ENCODE measurements at regions not wholly inside any gene's neighbourhood (a gene's known extent, or its start where the extent isn't known, plus 50 kb on each side); places are given as distances from the start of the nearest gene placed in this dataset.

DNA sequence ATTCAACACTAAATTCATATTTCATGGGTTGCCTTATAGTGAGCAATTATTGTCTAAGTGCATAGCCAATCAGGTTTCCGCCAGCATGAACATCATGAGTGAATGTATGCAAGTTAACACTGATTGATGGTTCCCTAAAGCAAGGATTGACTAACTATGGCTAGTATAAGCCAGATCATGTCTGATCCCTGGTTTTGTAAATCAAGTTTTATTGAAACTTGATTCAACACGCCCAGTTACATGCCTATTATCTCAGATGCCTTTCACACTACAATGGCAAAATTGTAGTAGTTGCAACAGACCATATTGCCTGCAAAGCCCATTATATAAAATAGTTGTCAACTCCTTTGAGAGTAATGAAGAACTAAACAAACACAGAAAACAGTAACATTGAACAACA lies 1127.4 kb downstream of the NCAM2 start:
- Histone ChIP-seq H3K27me3 (ENCODE audit: insufficient read depth, low read length) (no peaks in the 10 kb centered on the region), H3K36me3 (ENCODE audit: control insufficient read depth in 1 of 2, insufficient read depth in 2 of 2, low read length in 2 of 2) (no peaks in the 10 kb centered on the region), H3K4me3 (replicated peaks in 1 of 2; ENCODE audit: low read depth in 1 of 2, low read length in 2 of 2) (no peak overlapping the region), H3K9me2 (ENCODE audit: insufficient read depth) (no peaks in the 10 kb centered on the region), H2AFZ (ENCODE audit: low read depth, low read length, poor library complexity, severe bottlenecking) (no peak overlapping the region), H3K4me2 (ENCODE audit: low read length) (no peak overlapping the region), H3K27ac (ENCODE audit: low read depth, low read length) (no peak overlapping the region), H3K4me1 (ENCODE audit: control insufficient read depth in 1 of 2, insufficient read depth in 2 of 2, low read length in 2 of 2) (no peaks in the 10 kb centered on the region), H3K79me2 (ENCODE audit: insufficient read depth, low read length) (no peaks in the 10 kb centered on the region), H3K9ac (ENCODE audit: low read length) (no peak overlapping the region), H4K20me1 (ENCODE audit: insufficient read depth) (no peaks in the 10 kb centered on the region), H3K9me3 (ENCODE audit: control insufficient read depth in 1 of 2, insufficient read depth in 1 of 2, low read depth in 1 of 2, low read length in 2 of 2) (peaks cover 18 to 24% of the 10 kb centered on the region in 2 experiments; a peak in 3 of 4 replicates)
- no TSS peak for BruUV-seq (replicated peaks)
- intact Hi-C loops (cut with micrococcal nuclease) = no loop called here
- DNase-seq (ENCODE audit: low read depth, low spot score) (no peak), ATAC-seq (no peak)
- ChIA-PET CTCF (no interaction called here), POLR2A (no interaction called here), RAD21 (ENCODE audit: low non-redundant PET in 1 of 2, low total read pairs in 2 of 2, uncharacterized antibody in 2 of 2, unreplicated experiment in 2 of 2) (no interaction called here)
- TF ChIP-seq, protein P1, sequence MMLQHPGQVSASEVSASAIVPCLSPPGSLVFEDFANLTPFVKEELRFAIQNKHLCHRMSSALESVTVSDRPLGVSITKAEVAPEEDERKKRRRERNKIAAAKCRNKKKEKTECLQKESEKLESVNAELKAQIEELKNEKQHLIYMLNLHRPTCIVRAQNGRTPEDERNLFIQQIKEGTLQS (IDR thresholded peaks at IDR 0.05) = no peak
- TF ChIP-seq JUND (IDR thresholded peaks at IDR 0.05) (no peak), SIN3A (IDR thresholded peaks at IDR 0.05; ENCODE audit: low read depth) (no peak), ELF1 (IDR thresholded peaks at IDR 0.05; ENCODE audit: borderline replicate concordance, low read depth) (no peak), SP1 (IDR thresholded peaks at IDR 0.05; ENCODE audit: low read depth) (no peak), SRF (IDR thresholded peaks at IDR 0.05; ENCODE audit: low read depth) (no peak), POLR2A (IDR thresholded peaks at IDR 0.05; ENCODE audit: borderline replicate concordance, extremely low read depth, insufficient read depth, insufficient read length) (no peak), EGR1 (IDR thresholded peaks at IDR 0.05; ENCODE audit: low read depth) (no peak), CEBPB (IDR thresholded peaks at IDR 0.05; ENCODE audit: low read depth) (no peak), EZH2 (IDR thresholded peaks at IDR 0.05) (no peak), CBX3 (IDR thresholded peaks at IDR 0.05; ENCODE audit: low read depth) (no peak), YY1 (IDR thresholded peaks at IDR 0.05; ENCODE audit: extremely low read depth, insufficient replicate concordance, low read depth, low read length) (no peak), ZNF274 (IDR thresholded peaks at IDR 0.05; ENCODE audit: low read depth, low read length) (no peak), TCF7L2 (IDR thresholded peaks at IDR 0.05; ENCODE audit: borderline replicate concordance, extremely low read depth, insufficient read depth, insufficient read length) (no peak)
- TF ChIP-seq, protein P2, sequence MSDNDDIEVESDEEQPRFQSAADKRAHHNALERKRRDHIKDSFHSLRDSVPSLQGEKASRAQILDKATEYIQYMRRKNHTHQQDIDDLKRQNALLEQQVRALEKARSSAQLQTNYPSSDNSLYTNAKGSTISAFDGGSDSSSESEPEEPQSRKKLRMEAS (IDR thresholded peaks at IDR 0.05) = no peak
- TF ChIP-seq, protein P3, sequence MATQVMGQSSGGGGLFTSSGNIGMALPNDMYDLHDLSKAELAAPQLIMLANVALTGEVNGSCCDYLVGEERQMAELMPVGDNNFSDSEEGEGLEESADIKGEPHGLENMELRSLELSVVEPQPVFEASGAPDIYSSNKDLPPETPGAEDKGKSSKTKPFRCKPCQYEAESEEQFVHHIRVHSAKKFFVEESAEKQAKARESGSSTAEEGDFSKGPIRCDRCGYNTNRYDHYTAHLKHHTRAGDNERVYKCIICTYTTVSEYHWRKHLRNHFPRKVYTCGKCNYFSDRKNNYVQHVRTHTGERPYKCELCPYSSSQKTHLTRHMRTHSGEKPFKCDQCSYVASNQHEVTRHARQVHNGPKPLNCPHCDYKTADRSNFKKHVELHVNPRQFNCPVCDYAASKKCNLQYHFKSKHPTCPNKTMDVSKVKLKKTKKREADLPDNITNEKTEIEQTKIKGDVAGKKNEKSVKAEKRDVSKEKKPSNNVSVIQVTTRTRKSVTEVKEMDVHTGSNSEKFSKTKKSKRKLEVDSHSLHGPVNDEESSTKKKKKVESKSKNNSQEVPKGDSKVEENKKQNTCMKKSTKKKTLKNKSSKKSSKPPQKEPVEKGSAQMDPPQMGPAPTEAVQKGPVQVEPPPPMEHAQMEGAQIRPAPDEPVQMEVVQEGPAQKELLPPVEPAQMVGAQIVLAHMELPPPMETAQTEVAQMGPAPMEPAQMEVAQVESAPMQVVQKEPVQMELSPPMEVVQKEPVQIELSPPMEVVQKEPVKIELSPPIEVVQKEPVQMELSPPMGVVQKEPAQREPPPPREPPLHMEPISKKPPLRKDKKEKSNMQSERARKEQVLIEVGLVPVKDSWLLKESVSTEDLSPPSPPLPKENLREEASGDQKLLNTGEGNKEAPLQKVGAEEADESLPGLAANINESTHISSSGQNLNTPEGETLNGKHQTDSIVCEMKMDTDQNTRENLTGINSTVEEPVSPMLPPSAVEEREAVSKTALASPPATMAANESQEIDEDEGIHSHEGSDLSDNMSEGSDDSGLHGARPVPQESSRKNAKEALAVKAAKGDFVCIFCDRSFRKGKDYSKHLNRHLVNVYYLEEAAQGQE (IDR thresholded peaks at IDR 0.05; ENCODE audit: low read depth) = no peak
- TF ChIP-seq, protein P4, sequence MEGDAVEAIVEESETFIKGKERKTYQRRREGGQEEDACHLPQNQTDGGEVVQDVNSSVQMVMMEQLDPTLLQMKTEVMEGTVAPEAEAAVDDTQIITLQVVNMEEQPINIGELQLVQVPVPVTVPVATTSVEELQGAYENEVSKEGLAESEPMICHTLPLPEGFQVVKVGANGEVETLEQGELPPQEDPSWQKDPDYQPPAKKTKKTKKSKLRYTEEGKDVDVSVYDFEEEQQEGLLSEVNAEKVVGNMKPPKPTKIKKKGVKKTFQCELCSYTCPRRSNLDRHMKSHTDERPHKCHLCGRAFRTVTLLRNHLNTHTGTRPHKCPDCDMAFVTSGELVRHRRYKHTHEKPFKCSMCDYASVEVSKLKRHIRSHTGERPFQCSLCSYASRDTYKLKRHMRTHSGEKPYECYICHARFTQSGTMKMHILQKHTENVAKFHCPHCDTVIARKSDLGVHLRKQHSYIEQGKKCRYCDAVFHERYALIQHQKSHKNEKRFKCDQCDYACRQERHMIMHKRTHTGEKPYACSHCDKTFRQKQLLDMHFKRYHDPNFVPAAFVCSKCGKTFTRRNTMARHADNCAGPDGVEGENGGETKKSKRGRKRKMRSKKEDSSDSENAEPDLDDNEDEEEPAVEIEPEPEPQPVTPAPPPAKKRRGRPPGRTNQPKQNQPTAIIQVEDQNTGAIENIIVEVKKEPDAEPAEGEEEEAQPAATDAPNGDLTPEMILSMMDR (IDR thresholded peaks at IDR 0.05 in 2 of 3, conservative IDR thresholded peaks at IDR 0.05 in 1 of 3; ENCODE audit: borderline replicate concordance in 1 of 3, insufficient read depth in 1 of 3, low read depth in 2 of 3, low read length in 2 of 3) = no peak
- TF ChIP-seq, protein P5, sequence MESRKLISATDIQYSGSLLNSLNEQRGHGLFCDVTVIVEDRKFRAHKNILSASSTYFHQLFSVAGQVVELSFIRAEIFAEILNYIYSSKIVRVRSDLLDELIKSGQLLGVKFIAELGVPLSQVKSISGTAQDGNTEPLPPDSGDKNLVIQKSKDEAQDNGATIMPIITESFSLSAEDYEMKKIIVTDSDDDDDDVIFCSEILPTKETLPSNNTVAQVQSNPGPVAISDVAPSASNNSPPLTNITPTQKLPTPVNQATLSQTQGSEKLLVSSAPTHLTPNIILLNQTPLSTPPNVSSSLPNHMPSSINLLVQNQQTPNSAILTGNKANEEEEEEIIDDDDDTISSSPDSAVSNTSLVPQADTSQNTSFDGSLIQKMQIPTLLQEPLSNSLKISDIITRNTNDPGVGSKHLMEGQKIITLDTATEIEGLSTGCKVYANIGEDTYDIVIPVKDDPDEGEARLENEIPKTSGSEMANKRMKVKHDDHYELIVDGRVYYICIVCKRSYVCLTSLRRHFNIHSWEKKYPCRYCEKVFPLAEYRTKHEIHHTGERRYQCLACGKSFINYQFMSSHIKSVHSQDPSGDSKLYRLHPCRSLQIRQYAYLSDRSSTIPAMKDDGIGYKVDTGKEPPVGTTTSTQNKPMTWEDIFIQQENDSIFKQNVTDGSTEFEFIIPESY (IDR thresholded peaks at IDR 0.05; ENCODE audit: extremely low read depth, insufficient replicate concordance, low read length) = no peak

All from HCT116 (cell line).